Hematopoietic multipotent progenitor cell treated with erythropoietin and hydrocortisone succinate and interleukin-3 and kit ligand, for 8 days (in vitro differentiated cells): ENCODE measurements at regions not wholly inside any gene's neighbourhood (a gene's known extent, or its start where the extent isn't known, plus 50 kb on each side); places are given as distances from the start of the nearest gene placed in this dataset.
"Not testable (repeated sequence)": the region's sequence is repeated elsewhere in the genome, so short reads cannot be mapped to it uniquely, and the experiment has no call there.

Experiments used
- DNase-seq: peaks from one replicate; pipeline ENCODE4 v3.0.0-alpha.2; 2015

GRCh38 chr12:28994179-28994715 is 154.8 kb upstream of the FAR2 start:
- no peak for DNase-seq

GRCh38 chr12:28996688-28997087 is 152.4 kb upstream of the FAR2 start:
- no peak for DNase-seq

- peak; percentile 22 for DNase-seq
These were observed 150.4 kb upstream of the FAR2 start for GRCh38 chr12:28998662-28999120.

- DNase-seq: no peak
These were observed 144.8 kb upstream of the FAR2 start for GRCh38 chr12:29004066-29004935.

GRCh38 chr12:29004936-29005304 is 144.2 kb upstream of the FAR2 start:
- DNase-seq: no peak

GRCh38 chr12:29008786-29009185 is 140.3 kb upstream of the FAR2 start:
- DNase-seq: no peak

GRCh38 chr12:29012673-29013072 is 136.4 kb upstream of the FAR2 start:
- DNase-seq: no peak

- DNase-seq: not testable (repeated sequence)
These were observed 131.5 kb upstream of the FAR2 start for GRCh38 chr12:29017532-29017931.

- no peak for DNase-seq
These were observed 125.5 kb upstream of the FAR2 start for GRCh38 chr12:29023436-29024076.

GRCh38 chr12:29024117-29024516 is 125.0 kb upstream of the FAR2 start:
- no peak for DNase-seq

- DNase-seq: no peak
These were observed 123.1 kb upstream of the FAR2 start for GRCh38 chr12:29025937-29026336.

GRCh38 chr12:29026419-29026818 is 122.7 kb upstream of the FAR2 start:
- DNase-seq: no peak

- DNase-seq: not testable (repeated sequence)
These were observed 119.6 kb upstream of the FAR2 start for GRCh38 chr12:29029484-29029883.

- DNase-seq: no peak
These were observed 119.1 kb upstream of the FAR2 start for GRCh38 chr12:29030006-29030405.

- no peak for DNase-seq
These were observed 116.6 kb upstream of the FAR2 start for GRCh38 chr12:29032446-29032845.

GRCh38 chr12:29033519-29033918 is 115.6 kb upstream of the FAR2 start:
- DNase-seq: no peak

- no peak for DNase-seq
These were observed 114.0 kb upstream of the FAR2 start for GRCh38 chr12:29035112-29035511.

GRCh38 chr12:29039013-29039412 is 110.1 kb upstream of the FAR2 start:
- DNase-seq: no peak

GRCh38 chr12:29041621-29042020 is 107.5 kb upstream of the FAR2 start:
- DNase-seq: no peak

GRCh38 chr12:29043069-29043468 is 106.0 kb upstream of the FAR2 start:
- DNase-seq: no peak

GRCh38 chr12:29044799-29045198 is 104.3 kb upstream of the FAR2 start:
- no peak for DNase-seq

- DNase-seq: no peak
These were observed 100.3 kb upstream of the FAR2 start for GRCh38 chr12:29048787-29049186.

GRCh38 chr12:29050503-29050902 is 98.6 kb upstream of the FAR2 start:
- no peak for DNase-seq

- DNase-seq: no peak
These were observed 97.9 kb upstream of the FAR2 start for GRCh38 chr12:29051221-29051620.
